ENCODE measurements at regions not wholly inside any gene's neighbourhood (a gene's known extent, or its start where the extent isn't known, plus 50 kb on each side); places are given as distances from the start of the nearest gene placed in this dataset.

- DNase-seq (ENCODE audit: low read depth): no peak
Observed at GRCh38 chr15:95561463-95561862, 769.0 kb upstream of the NR2F2 start.

DNA sequence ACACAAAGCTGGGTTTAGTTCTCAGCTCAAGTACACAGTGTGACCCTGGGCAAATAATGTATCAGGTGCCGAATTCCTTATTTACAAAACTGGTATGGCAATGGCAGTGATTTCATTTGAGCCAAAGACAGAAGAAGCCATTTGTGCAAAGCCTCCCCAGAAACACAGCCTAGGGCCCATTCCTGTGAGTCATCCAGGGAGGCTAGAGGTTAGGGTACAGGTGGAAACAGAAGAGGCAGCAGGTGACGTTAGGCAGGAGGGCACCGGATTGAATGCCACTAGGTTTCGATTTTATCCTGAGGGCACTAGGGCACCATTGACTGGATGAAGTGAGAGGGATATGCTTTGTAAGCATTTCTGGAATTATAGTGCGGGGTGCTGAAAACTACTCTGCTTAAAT is 766.9 kb upstream of the NR2F2 start:
- DNase-seq (ENCODE audit: low read depth): no peak

DNA sequence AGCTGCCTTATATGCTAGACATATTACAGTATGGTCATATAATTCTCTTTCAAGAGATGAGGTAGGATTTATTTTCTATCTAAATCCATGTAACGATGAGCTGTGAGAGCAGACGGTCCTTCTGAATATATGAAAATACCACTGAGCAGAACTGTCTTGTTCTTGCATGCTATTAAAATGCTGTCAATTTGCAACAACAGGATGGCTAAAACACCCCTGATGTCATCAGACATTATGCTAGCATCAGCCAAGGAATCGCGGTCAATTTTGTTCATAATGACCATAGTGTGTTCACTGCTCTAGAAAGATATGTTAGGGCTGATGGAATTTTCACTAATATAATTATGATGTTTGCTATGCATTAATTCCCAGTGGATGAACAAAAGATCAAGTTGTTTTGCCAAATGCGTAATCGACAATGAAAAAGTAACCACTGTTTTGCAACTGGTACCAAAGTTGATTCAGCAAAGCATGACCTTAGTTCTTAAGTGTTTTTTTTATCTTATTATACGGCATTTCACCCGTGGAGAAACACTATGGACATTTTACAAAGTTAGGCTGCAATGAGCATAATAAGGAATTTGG is 765.4 kb upstream of the NR2F2 start:
- DNase-seq (ENCODE audit: low read depth): no peak

DNA sequence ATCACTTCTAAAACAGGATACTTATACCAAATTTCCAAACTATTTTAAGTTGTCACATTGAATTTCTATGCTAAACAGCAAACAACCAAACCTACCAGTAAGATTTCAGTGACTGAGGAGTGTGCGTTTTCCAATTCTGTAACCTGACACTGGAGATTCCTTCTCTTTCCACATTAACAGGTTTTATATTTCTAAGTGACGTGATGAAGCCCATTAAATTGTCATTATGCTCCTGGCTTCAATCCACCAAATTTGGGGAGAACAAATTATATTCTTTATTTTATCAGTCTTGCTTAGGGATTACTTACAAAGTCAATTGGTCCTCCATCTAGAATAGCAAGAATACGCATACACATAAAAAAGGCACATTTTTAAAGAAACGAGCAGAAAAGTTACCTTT is 764.8 kb upstream of the NR2F2 start:
- DNase-seq (ENCODE audit: low read depth): no peak

DNA sequence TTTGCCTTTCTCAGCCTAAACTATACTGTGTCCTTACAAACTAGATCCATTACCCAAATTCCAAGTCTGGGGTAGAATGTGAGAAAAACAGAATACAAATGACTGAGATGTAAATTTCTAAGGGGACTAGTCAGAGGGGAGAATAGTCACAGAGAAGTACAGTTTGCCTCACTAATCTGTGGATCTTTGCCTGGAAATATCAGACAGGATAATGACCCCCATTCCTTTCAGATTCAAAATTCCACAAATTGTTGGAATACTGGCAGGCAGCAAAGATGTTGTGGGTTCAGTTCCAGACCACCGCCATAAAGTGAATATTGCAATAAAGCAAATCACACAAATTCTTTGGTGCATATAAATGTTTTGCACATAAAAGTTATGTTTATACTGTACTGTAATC is 762.8 kb upstream of the NR2F2 start:
- no peak for DNase-seq (ENCODE audit: low read depth)

- DNase-seq (ENCODE audit: low read depth): no peak
Observed at GRCh38 chr15:95574053-95574452, 756.4 kb upstream of the NR2F2 start.

DNA sequence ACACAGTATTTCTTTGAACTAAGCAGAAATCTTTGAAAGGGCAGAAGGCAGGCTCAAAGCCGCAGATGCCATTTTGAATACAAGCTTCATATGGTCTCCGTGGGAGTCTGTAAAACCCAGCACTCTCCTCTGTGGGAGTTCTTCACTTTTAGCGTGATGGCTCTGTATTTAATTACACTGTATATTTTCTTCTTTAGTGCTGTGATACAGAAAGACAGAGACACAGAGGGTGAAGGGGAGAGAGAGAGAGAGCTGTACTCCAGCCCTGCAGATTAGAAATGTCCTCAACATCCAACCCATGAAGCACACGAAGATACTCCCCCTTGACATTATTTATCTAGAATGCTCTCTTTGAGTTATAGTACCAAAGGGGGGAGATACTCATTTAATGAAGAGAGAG is 752.6 kb upstream of the NR2F2 start:
- DNase-seq (ENCODE audit: low read depth): no peak

- DNase-seq (ENCODE audit: low read depth): no peak
Observed at GRCh38 chr15:95580121-95580520, 750.4 kb upstream of the NR2F2 start.

DNA sequence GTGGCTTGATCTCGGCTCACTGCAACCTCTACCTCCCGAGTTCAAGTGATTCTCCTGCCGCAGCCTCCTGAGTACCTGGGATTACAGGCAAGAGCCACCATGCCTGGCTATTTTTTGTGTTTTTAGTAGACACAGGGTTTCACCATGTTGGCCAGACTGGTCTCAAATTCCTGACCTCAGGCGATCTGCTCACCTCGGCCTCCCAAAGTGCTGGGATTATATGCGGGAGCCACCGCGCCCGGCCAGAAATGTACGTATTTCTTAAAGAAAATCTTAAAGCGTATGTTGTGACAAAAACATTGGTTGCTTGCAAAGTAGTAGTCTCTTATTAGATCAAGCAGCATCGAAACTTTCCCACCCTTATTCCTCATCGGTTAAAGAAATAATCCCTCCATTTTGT is 748.9 kb upstream of the NR2F2 start:
- no peak for DNase-seq (ENCODE audit: low read depth)

GRCh38 chr15:95584088-95584487 is 746.4 kb upstream of the NR2F2 start:
- DNase-seq (ENCODE audit: low read depth): no peak

DNA sequence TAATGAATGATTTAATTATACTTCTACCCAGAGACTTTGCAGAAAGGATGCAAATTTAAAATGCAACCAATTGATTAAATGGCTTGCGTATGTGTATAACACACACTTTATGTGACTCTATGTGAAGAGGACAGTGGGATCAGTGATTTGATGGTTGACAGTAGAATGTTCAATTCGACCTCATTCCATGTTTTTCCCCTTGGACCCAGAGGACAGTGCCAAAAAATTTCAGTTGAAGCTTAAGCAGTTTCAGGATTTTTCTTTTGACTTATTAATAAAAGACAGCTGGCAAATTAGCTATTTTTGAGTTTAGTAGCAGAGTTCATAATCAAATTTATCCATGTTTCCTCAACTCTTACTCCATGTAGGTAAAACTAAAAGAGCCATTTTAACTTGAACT is 742.4 kb upstream of the NR2F2 start:
- DNase-seq (ENCODE audit: low read depth): no peak

- DNase-seq (ENCODE audit: low read depth): no peak
Observed at GRCh38 chr15:95590533-95591044, 739.9 kb upstream of the NR2F2 start.

GRCh38 chr15:95591270-95591669 is 739.2 kb upstream of the NR2F2 start:
- no peak for DNase-seq (ENCODE audit: low read depth)

DNA sequence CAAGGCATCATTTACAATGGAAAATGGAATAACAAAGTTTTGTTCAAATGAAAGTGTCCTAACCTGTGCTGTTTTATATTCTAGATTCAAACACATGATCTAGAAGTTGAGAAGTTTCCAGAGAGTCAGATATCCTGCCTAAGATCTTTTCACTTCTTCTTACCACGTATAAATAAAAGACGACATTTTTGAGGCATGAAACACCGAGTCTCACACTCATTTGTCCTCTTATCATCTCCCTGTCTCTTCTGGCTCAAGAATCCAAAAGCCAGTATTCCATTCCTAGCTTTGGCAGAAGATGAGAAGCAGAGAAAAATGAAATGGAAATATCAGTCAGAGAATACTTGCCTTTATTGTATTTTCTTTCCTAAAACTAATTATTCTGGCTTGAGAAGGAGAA is 738.6 kb upstream of the NR2F2 start:
- DNase-seq (ENCODE audit: low read depth): no peak

DNA sequence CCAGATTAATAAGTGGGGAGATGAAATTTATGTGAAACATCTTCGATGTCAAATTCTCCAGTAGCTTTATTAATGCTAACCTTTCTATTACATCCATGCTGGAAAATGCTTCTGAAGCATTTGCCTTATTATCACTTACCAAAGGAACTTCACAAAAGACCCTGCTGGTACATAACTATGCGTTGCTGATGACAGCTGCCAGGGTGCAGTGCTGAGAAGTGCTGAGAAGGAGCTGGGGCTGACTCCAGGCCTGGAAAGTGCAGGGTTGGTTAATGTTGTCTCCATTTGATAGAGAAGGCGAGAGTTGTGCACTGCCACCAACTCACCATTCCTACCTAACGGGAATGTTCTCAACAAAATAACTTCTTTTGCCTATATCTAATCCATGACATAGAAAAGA is 736.0 kb upstream of the NR2F2 start:
- no peak for DNase-seq (ENCODE audit: low read depth)

DNA sequence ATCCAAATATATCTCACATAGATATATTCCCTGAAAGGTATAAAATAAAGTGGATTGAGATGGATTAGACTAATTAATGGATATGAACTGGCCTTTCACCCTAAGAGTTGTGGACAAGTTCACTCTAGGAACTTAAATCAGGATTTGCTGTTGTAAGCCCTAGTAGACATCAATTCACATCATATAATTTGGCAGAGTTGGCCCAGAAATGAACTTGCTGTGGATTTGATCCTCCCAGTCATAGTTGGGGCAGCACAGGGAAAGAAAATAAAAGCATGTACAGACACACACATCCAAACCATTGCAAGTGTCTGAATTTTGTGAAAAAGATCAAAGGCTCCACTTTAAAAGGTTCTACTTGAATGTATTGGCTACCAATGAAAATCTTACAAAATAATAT is 734.7 kb upstream of the NR2F2 start:
- DNase-seq (ENCODE audit: low read depth): no peak

- no peak for DNase-seq (ENCODE audit: low read depth)
Observed at GRCh38 chr15:95596496-95596895, 734.0 kb upstream of the NR2F2 start.

DNA sequence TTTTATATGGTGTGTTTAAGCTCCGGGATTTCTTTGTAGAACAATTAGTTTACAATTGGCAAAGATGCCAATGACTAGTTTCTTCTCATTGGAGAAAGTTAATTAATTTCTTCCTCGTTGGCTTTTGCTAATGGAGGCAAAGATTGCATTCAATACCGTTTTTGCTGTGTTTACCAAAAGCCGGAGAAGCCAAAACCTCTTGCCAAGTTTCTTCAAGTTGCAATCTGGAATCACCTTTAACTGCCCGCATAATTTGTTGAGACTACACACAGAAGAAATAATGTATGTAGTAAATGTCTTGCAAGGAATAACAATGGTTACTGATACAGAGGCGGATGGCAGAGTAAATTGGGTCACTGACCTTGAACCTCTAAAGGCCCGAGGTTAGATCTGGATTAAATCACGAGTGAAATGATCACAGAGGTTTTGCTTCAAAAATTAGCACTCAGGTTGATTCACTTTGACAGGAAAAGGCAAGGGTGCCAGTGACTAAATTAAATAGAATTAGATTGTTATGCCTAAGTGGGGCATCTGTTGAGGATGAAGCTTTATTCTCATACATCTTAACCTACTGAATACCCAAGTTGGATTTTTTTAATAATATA is 732.1 kb upstream of the NR2F2 start:
- no peak for DNase-seq (ENCODE audit: low read depth)

DNA sequence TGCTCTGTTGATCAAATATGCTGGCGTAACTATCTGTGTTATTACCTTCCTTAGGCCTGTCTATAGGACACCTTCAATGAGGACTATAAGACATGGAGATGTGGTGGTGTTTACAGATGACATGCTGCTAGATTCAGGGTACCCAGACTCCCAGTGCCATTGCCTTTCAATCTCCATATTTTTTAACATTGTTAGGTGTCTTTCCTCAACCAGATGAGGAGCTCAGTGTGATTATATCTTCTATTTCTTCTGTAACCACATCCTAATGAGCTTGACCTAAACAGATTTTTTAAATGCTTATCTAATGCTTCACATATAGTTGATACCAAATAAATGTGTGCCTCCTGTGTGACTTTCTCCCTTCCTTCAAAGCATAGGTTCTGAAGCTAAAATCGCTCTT is 730.1 kb upstream of the NR2F2 start:
- DNase-seq (ENCODE audit: low read depth): no peak

GRCh38 chr15:95600884-95601283 is 729.6 kb upstream of the NR2F2 start:
- no peak for DNase-seq (ENCODE audit: low read depth)

DNA sequence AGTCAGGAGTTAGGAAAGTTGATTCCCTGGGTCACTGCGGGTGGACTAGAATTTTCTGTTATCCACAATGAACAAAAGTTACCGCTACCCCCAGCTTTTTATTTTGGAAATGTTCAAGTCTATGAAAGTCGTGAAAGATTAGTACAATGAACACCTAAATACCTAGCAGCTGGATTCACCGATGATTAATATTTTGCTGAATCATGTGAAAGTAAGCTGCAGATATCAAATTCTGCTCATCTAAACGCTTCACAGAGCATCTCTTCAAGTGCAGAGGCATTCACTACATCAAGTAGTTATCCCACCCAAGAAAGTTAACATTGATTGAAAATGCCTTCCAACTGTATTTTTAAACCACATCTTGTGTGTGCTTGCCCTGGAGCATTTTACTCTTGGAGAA is 729.0 kb upstream of the NR2F2 start:
- DNase-seq (ENCODE audit: low read depth): no peak

DNA sequence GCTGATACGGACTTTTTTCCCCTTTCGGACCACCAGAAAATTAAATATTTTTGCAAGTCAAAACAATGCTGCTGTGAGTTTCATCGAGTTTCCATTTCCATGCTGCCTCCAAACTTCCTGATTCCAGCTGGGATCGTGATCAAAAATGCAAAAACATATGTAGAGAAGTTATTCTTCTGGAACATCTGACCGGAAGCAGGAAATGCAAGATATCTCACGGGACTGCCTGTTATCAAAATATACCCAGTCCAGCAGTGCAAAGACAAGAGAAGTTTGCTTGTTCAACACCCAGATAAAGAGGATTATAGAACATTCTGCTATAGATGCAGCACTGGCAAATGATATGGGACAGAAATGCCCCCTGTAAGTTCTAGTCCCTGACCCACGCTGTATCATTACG is 726.7 kb upstream of the NR2F2 start:
- DNase-seq (ENCODE audit: low read depth): no peak

- DNase-seq (ENCODE audit: low read depth): no peak
Observed at GRCh38 chr15:95604634-95605036, 725.9 kb upstream of the NR2F2 start.

GRCh38 chr15:95605098-95605497 is 725.4 kb upstream of the NR2F2 start:
- no peak for DNase-seq (ENCODE audit: low read depth)
